Left ventricle myocardium inferior (tissue), 1 donor: ENCODE measurements at regions not wholly inside any gene's neighbourhood (a gene's known extent, or its start where the extent isn't known, plus 50 kb on each side); places are given as distances from the start of the nearest gene placed in this dataset.

ENCODE experiments used
- DNase-seq: peaks from one replicate; pipeline ENCODE4 v3.0.0-alpha.2; 2020
- H3K27ac ChIP-seq: fragments of 200-600 bp; replicated peaks from 2 replicates; pipeline ENCODE4 v1.8.0; 2021
- H3K27me3 ChIP-seq: fragments of 200-600 bp; 2 replicates; pipeline ENCODE4 v1.8.0; 2021; ENCODE audit warnings: low read depth
- H3K36me3 ChIP-seq: fragments of 200-600 bp; 2 replicates; pipeline ENCODE4 v1.8.0; 2021
- H3K4me1 ChIP-seq: fragments of 200-600 bp; 2 replicates; pipeline ENCODE4 v1.8.0; 2021
- H3K4me3 ChIP-seq: fragments of 200-600 bp; 2 replicates; pipeline ENCODE4 v1.8.0; 2021; ENCODE audit warnings: mild to moderate bottlenecking, moderate library complexity
- H3K9me3 ChIP-seq: fragments of 200-600 bp; replicated peaks from 2 replicates; pipeline ENCODE4 v1.8.0; 2021
- intact Hi-C: fragments of 100-400 bp; cut with micrococcal nuclease; formaldehyde crosslinking; loops from one replicate; pipeline ENCODE4 v1.11.0; 2022
- TF ChIP-seq, protein P1 (sequence below): fragments of 200-600 bp; IDR thresholded peaks from 2 replicates; pipeline ENCODE4 v1.8.0; 2021; ENCODE audit warnings: antibody characterized with exemption, mild to moderate bottlenecking, borderline replicate concordance
- donor health status: DM: no; HTN: yes; CAD: no; lungs with severe emphysema.

GRCh38 chr3:104175696-104176095 is 1191.0 kb upstream of the ALCAM start:
- no peaks in the 10 kb centered on the region for H3K36me3 ChIP-seq
- TF ChIP-seq, protein P1, sequence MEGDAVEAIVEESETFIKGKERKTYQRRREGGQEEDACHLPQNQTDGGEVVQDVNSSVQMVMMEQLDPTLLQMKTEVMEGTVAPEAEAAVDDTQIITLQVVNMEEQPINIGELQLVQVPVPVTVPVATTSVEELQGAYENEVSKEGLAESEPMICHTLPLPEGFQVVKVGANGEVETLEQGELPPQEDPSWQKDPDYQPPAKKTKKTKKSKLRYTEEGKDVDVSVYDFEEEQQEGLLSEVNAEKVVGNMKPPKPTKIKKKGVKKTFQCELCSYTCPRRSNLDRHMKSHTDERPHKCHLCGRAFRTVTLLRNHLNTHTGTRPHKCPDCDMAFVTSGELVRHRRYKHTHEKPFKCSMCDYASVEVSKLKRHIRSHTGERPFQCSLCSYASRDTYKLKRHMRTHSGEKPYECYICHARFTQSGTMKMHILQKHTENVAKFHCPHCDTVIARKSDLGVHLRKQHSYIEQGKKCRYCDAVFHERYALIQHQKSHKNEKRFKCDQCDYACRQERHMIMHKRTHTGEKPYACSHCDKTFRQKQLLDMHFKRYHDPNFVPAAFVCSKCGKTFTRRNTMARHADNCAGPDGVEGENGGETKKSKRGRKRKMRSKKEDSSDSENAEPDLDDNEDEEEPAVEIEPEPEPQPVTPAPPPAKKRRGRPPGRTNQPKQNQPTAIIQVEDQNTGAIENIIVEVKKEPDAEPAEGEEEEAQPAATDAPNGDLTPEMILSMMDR, result no peak
- no peaks in the 10 kb centered on the region for H3K27me3 ChIP-seq
- no peak overlapping the region for H3K4me3 ChIP-seq
- no peak for DNase-seq
- H3K4me1 ChIP-seq, result no peaks in the 10 kb centered on the region
- H3K9me3 ChIP-seq, result no peaks in the 10 kb centered on the region
- no peak overlapping the region for H3K27ac ChIP-seq
- intact Hi-C loops, result no loop called here

DNA sequence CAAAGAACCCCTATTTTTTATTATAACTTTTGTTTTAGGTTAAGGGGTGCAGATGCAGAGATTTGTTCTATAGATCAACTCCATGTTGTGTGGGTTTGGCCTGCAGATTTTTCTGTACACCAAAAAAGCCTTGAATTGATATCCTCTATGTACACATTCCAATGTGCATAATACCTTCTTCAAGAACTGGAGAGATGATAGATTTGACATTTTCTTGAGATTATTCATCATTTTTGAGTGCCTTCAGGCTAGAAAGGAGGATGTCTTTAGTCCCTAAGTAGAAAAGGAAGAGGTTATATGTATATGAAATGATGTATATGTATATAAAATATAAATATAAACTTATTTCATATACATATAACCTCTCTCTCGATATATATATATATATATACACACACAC is 1190.0 kb upstream of the ALCAM start:
- intact Hi-C loops, result no loop called here
- H3K27ac ChIP-seq, result no peak overlapping the region
- TF ChIP-seq, protein P1, result no peak

GRCh38 chr3:104178680-104179079 is 1188.0 kb upstream of the ALCAM start:
- Histone ChIP-seq H3K36me3 (no peaks in the 10 kb centered on the region), H3K27me3 (no peaks in the 10 kb centered on the region), H3K4me3 (no peak overlapping the region), H3K27ac (no peak overlapping the region), H3K4me1 (no peaks in the 10 kb centered on the region), H3K9me3 (no peaks in the 10 kb centered on the region)
- intact Hi-C loops, result no loop called here
- no peak for DNase-seq
- TF ChIP-seq, protein P1, result no peak

More for the DNA sequence above, 1190.0 kb upstream of the ALCAM start:
- Histone ChIP-seq H3K4me3 (no peak overlapping the region), H3K27me3 (no peaks in the 10 kb centered on the region), H3K36me3 (no peaks in the 10 kb centered on the region), H3K4me1 (no peaks in the 10 kb centered on the region), H3K9me3 (no peaks in the 10 kb centered on the region)
- no peak for DNase-seq

- intact Hi-C loops, result no loop called here
- H3K36me3 ChIP-seq, result no peaks in the 10 kb centered on the region
- H3K4me1 ChIP-seq, result no peaks in the 10 kb centered on the region
- no peaks in the 10 kb centered on the region for H3K9me3 ChIP-seq
- no peak overlapping the region for H3K27ac ChIP-seq
- H3K27me3 ChIP-seq, result no peaks in the 10 kb centered on the region
- TF ChIP-seq, protein P1, result no peak
- H3K4me3 ChIP-seq, result no peak overlapping the region
- DNase-seq, result no peak
Measured at GRCh38 chr3:104180906-104181305, 1185.8 kb upstream of the ALCAM start.

DNA sequence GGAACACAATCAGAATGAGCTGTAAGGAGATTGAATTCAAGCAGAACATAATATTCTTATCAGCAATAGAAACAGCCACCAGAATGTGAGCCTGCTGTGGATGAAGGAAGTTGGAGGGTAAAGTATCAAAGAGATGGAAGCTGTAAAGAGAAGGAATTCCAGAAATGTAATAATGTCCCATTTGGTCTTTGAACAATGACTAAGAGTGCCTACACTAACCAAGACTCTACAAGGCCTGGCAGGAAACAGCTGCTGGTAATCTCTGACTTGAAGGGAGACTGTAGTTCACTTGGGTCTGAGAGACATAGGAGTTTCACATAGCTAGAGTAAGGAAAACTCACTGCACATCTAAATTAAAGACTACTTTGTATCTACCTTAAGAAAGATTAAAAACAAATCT is 1176.0 kb upstream of the ALCAM start:
- H3K36me3 ChIP-seq, result no peaks in the 10 kb centered on the region
- no peak overlapping the region for H3K27ac ChIP-seq
- DNase-seq, result no peak
- intact Hi-C loops, result no loop called here
- TF ChIP-seq, protein P1, result no peak
- no peak overlapping the region for H3K4me3 ChIP-seq
- H3K9me3 ChIP-seq, result no peaks in the 10 kb centered on the region
- no peaks in the 10 kb centered on the region for H3K4me1 ChIP-seq
- no peaks in the 10 kb centered on the region for H3K27me3 ChIP-seq

- no peak overlapping the region for H3K4me3 ChIP-seq
- H3K27me3 ChIP-seq, result no peaks in the 10 kb centered on the region
- no peaks in the 10 kb centered on the region for H3K4me1 ChIP-seq
- H3K36me3 ChIP-seq, result no peaks in the 10 kb centered on the region
- H3K27ac ChIP-seq, result no peak overlapping the region
- intact Hi-C loops, result no loop called here
- no peak for DNase-seq
- TF ChIP-seq, protein P1, result no peak
- H3K9me3 ChIP-seq, result no peaks in the 10 kb centered on the region
Measured at GRCh38 chr3:104198131-104198530, 1168.6 kb upstream of the ALCAM start.
